ENCODE measurements at regions not wholly inside any gene's neighbourhood (a gene's known extent, or its start where the extent isn't known, plus 50 kb on each side); places are given as distances from the start of the nearest gene placed in this dataset.

- TF ChIP-seq POLR2A (IDR thresholded peaks at IDR 0.05) (no peak), CTCF (IDR thresholded peaks at IDR 0.05) (peak in 1 of 2 donors; percentile 80)
Observed at GRCh38 chr2:9139491-9140443, 66.8 kb upstream of the ASAP2 start.

Data from suprapubic skin (tissue), 3 donors.